ENCODE measurements at regions not wholly inside any gene's neighbourhood (a gene's known extent, or its start where the extent isn't known, plus 50 kb on each side); places are given as distances from the start of the nearest gene placed in this dataset.

DNA sequence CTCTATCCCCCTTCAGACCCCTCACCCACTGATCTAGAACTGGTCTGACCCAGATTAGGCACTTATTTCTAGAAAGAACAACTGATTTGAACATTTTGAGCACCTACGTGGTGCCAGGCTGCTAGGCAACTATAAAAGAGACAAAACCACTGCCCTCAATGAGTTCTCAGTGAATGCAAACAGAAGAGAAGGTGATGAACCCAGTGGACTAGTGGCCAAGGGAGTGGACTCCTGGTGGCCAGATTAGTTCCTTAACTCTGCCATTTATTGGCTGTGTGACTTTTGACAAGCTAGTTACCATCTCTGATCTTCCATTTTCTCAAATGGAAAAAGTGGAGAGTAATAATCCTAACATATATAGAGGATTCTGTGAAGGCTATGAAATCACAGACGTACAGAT lies 259.1 kb upstream of the SALL1 start:
- no peaks in the 10 kb centered on the region for H3K9me3 ChIP-seq (ENCODE audit: control insufficient read depth, low read length)
- no peak overlapping the region for H3K4me3 ChIP-seq (ENCODE audit: low read length)
- no peak overlapping the region for H3K9ac ChIP-seq (ENCODE audit: low read length)
- no peaks in the 10 kb centered on the region for H3K27me3 ChIP-seq (ENCODE audit: control insufficient read depth, insufficient read depth, low read length)
- no peaks in the 10 kb centered on the region for H3K4me1 ChIP-seq (ENCODE audit: control insufficient read depth, insufficient read depth, low read length)
- no peaks in the 10 kb centered on the region for H3K36me3 ChIP-seq (ENCODE audit: control insufficient read depth, insufficient read depth, low read length)

- Histone ChIP-seq H3K9me3 (ENCODE audit: control insufficient read depth, low read length) (no peaks in the 10 kb centered on the region), H3K36me3 (ENCODE audit: control insufficient read depth, insufficient read depth, low read length) (no peaks in the 10 kb centered on the region), H3K4me3 (ENCODE audit: low read length) (no peak overlapping the region), H3K9ac (ENCODE audit: low read length) (no peak overlapping the region), H3K27me3 (ENCODE audit: control insufficient read depth, insufficient read depth, low read length) (no peaks in the 10 kb centered on the region), H3K4me1 (ENCODE audit: control insufficient read depth, insufficient read depth, low read length) (no peaks in the 10 kb centered on the region)
These were observed 258.1 kb upstream of the SALL1 start for GRCh38 chr16:51409001-51409675.

- H3K4me1 ChIP-seq (ENCODE audit: control insufficient read depth, insufficient read depth, low read length), result no peaks in the 10 kb centered on the region
- H3K9ac ChIP-seq (ENCODE audit: low read length), result no peak overlapping the region
- H3K36me3 ChIP-seq (ENCODE audit: control insufficient read depth, insufficient read depth, low read length), result no peaks in the 10 kb centered on the region
- no peaks in the 10 kb centered on the region for H3K27me3 ChIP-seq (ENCODE audit: control insufficient read depth, insufficient read depth, low read length)
- H3K4me3 ChIP-seq (ENCODE audit: low read length), result no peak overlapping the region
- no peaks in the 10 kb centered on the region for H3K9me3 ChIP-seq (ENCODE audit: control insufficient read depth, low read length)
These were observed 257.3 kb upstream of the SALL1 start for GRCh38 chr16:51408357-51408756.

DNA sequence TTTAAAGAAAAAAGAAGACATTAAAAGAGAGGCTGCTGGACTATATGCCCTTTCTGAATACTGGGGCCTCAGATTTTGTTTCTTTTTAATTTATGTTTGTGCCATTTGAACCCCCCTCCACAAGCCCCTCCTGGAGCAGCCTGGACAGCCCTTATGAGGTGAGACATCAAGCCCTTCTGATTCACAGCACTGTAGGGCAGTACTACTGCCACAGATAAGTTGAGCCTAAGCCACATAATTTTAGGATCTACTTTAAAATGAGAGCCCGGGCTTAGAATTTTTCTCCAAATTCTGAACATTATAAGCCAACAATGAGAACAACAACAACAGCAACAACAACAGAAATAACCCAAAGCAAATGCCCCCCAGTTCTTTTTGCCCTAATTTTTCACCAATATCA lies 256.9 kb upstream of the SALL1 start:
- no peak overlapping the region for H3K4me3 ChIP-seq (ENCODE audit: low read length)
- no peaks in the 10 kb centered on the region for H3K4me1 ChIP-seq (ENCODE audit: control insufficient read depth, insufficient read depth, low read length)
- no peak overlapping the region for H3K9ac ChIP-seq (ENCODE audit: low read length)
- H3K27me3 ChIP-seq (ENCODE audit: control insufficient read depth, insufficient read depth, low read length), result no peaks in the 10 kb centered on the region
- H3K36me3 ChIP-seq (ENCODE audit: control insufficient read depth, insufficient read depth, low read length), result no peaks in the 10 kb centered on the region
- H3K9me3 ChIP-seq (ENCODE audit: control insufficient read depth, low read length), result no peaks in the 10 kb centered on the region

- Histone ChIP-seq H3K36me3 (ENCODE audit: control insufficient read depth, insufficient read depth, low read length) (no peaks in the 10 kb centered on the region), H3K4me1 (ENCODE audit: control insufficient read depth, insufficient read depth, low read length) (no peaks in the 10 kb centered on the region), H3K9me3 (ENCODE audit: control insufficient read depth, low read length) (no peaks in the 10 kb centered on the region), H3K9ac (ENCODE audit: low read length) (no peak overlapping the region), H3K4me3 (ENCODE audit: low read length) (no peak overlapping the region), H3K27me3 (ENCODE audit: control insufficient read depth, insufficient read depth, low read length) (no peaks in the 10 kb centered on the region)
These were observed 256.1 kb upstream of the SALL1 start for GRCh38 chr16:51407199-51407598.

DNA sequence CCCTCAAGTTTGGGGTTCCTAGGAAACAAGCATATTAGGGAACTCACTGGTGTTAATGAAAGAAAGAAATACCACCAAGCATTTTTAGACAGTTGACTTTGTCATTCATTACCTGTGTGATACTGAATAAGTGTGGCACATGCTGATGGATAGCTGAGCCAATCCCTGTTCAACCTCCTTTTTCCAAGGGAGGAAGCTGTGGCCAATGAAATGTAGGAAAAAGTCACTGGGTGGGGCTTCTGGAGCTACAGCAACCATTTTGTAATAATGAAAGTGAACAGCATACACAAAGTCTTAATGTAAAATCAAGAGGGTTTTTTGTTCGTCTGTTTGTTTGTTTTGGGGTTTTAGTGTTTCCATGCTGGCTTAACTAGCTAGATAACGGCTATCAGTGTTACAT lies 254.3 kb upstream of the SALL1 start:
- H3K36me3 ChIP-seq (ENCODE audit: control insufficient read depth, insufficient read depth, low read length), result no peaks in the 10 kb centered on the region
- no peak overlapping the region for H3K4me3 ChIP-seq (ENCODE audit: low read length)
- no peaks in the 10 kb centered on the region for H3K27me3 ChIP-seq (ENCODE audit: control insufficient read depth, insufficient read depth, low read length)
- no peak overlapping the region for H3K9ac ChIP-seq (ENCODE audit: low read length)
- no peaks in the 10 kb centered on the region for H3K9me3 ChIP-seq (ENCODE audit: control insufficient read depth, low read length)
- no peaks in the 10 kb centered on the region for H3K4me1 ChIP-seq (ENCODE audit: control insufficient read depth, insufficient read depth, low read length)

DNA sequence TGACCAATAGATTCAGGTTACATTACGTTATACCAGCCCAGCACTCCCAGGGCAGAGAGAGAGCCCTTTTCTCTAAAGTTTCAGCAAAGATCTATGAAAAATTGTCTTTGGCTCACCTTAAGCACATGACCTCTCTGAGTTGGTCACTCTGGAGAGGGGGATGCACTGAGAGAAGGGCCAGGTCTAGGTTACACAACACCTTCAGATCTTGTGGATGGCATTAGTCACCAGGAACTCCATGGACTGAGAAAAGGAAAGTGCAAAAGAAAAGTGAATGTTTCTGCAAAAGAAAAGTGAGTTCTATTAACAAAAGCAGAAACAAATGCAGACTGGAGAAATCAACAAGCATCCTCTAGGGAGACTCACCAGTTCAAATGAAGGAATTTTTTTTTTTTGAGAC lies 253.3 kb upstream of the SALL1 start:
- Histone ChIP-seq H3K9ac (ENCODE audit: low read length) (no peak overlapping the region), H3K4me1 (ENCODE audit: control insufficient read depth, insufficient read depth, low read length) (no peaks in the 10 kb centered on the region), H3K4me3 (ENCODE audit: low read length) (no peak overlapping the region), H3K27me3 (ENCODE audit: control insufficient read depth, insufficient read depth, low read length) (no peaks in the 10 kb centered on the region), H3K36me3 (ENCODE audit: control insufficient read depth, insufficient read depth, low read length) (no peaks in the 10 kb centered on the region), H3K9me3 (ENCODE audit: control insufficient read depth, low read length) (no peaks in the 10 kb centered on the region)

DNA sequence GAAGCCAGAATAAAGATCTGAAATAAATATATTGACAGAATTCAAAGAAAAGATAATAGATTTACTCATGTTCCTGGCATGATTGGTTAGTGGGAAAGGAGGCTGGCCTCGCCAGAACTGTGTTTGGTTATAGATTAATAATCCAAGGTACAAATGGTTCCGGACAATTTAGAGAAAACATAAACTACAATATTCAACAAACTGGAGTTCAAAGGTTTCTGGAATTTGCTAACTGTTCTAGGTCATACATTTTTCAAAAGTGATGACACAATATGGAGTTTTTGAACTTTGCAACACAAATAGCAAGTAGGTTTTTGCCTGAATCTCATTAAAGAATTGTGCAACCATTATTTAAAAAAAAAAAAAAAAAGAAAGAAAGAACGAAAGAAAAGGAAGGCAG lies 251.7 kb upstream of the SALL1 start:
- no peaks in the 10 kb centered on the region for H3K4me1 ChIP-seq (ENCODE audit: control insufficient read depth, insufficient read depth, low read length)
- H3K36me3 ChIP-seq (ENCODE audit: control insufficient read depth, insufficient read depth, low read length), result no peaks in the 10 kb centered on the region
- no peaks in the 10 kb centered on the region for H3K27me3 ChIP-seq (ENCODE audit: control insufficient read depth, insufficient read depth, low read length)
- no peaks in the 10 kb centered on the region for H3K9me3 ChIP-seq (ENCODE audit: control insufficient read depth, low read length)
- no peak overlapping the region for H3K4me3 ChIP-seq (ENCODE audit: low read length)
- no peak overlapping the region for H3K9ac ChIP-seq (ENCODE audit: low read length)

DNA sequence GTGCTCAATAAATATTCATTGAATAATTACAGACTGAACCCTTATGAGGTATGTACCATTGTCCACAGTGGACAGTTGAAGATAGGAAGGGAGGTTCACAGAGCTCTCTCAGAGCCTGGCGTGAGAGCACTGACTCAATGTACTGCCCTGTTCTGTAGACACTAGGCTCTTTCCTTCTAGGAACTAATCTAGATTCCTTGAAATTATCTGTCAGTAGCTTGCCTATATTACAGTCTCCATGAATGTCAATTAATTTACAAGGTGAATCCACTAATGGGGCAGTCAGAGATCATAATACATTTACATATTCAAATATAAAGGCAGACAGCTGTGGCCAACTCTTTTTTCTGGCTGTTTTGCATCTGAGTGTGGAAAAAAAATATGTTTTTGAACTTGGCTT lies 251.2 kb upstream of the SALL1 start:
- Histone ChIP-seq H3K4me1 (ENCODE audit: control insufficient read depth, insufficient read depth, low read length) (no peaks in the 10 kb centered on the region), H3K36me3 (ENCODE audit: control insufficient read depth, insufficient read depth, low read length) (no peaks in the 10 kb centered on the region), H3K9me3 (ENCODE audit: control insufficient read depth, low read length) (no peaks in the 10 kb centered on the region), H3K27me3 (ENCODE audit: control insufficient read depth, insufficient read depth, low read length) (no peaks in the 10 kb centered on the region), H3K9ac (ENCODE audit: low read length) (no peak overlapping the region), H3K4me3 (ENCODE audit: low read length) (no peak overlapping the region)

- Histone ChIP-seq H3K36me3 (ENCODE audit: control insufficient read depth, insufficient read depth, low read length) (no peaks in the 10 kb centered on the region), H3K4me3 (ENCODE audit: low read length) (no peak overlapping the region), H3K9ac (ENCODE audit: low read length) (no peak overlapping the region), H3K4me1 (ENCODE audit: control insufficient read depth, insufficient read depth, low read length) (no peaks in the 10 kb centered on the region), H3K9me3 (ENCODE audit: control insufficient read depth, low read length) (no peaks in the 10 kb centered on the region), H3K27me3 (ENCODE audit: control insufficient read depth, insufficient read depth, low read length) (no peaks in the 10 kb centered on the region)
These were observed 250.6 kb upstream of the SALL1 start for GRCh38 chr16:51401673-51402072.

DNA sequence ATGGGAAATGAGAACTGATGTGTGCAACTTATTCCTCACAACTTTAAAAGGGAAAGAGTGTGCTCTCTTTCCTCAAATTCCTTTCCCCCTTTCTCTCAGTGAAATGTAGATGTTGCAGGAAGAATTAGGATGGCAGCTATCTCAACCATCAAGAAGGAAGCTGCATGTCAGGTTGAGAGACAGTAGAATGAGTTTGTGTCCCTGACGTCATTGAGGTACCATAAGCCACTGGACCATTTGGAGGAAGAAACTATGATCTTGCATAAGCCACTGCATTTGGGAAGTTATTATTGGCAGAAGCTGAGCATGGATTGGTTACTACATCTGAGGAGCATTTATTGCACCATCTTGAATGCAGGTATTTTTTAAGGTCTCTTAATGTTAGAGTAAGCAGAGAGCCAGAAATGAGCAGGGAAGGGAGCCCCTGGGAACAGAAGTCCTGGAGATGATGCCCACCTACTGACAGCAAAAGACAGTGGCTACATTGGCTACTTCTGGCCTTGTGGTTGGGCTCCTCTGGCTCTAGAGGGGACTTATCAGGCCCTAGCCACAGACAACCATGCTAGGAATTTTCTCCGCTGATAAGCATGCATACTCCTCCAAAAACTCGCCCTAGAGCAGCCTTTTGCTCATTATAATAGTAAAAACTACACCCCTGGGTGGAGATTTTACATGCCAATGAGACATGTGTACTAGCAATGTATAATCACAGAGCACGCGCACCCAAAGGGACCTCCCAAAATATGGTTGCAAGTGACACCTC lies 249.0 kb upstream of the SALL1 start:
- no peaks in the 10 kb centered on the region for H3K36me3 ChIP-seq (ENCODE audit: control insufficient read depth, insufficient read depth, low read length)
- no peak overlapping the region for H3K9ac ChIP-seq (ENCODE audit: low read length)
- no peaks in the 10 kb centered on the region for H3K9me3 ChIP-seq (ENCODE audit: control insufficient read depth, low read length)
- no peaks in the 10 kb centered on the region for H3K27me3 ChIP-seq (ENCODE audit: control insufficient read depth, insufficient read depth, low read length)
- H3K4me3 ChIP-seq (ENCODE audit: low read length), result no peak overlapping the region
- H3K4me1 ChIP-seq (ENCODE audit: control insufficient read depth, insufficient read depth, low read length), result no peaks in the 10 kb centered on the region

DNA sequence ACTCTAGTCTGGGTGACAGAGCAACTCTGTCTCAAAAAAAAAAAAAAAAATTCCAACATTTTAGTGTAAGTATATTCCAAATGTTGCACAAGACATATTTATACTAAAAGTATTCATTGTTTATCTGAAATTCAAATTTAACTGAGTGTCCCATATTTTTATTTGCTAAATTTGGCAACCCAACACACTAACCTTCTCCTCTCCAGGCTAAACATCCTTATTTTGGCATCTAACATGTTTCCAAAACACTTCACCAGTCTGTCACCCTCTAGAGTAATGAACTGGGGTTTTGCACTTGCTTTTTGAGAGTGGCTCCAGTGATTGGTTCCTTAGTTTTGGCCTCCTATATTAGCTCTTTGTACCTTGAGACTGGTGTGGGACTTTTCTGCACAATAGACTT lies 243.4 kb upstream of the SALL1 start:
- H3K9me3 ChIP-seq (ENCODE audit: control insufficient read depth, low read length), result no peaks in the 10 kb centered on the region
- no peaks in the 10 kb centered on the region for H3K27me3 ChIP-seq (ENCODE audit: control insufficient read depth, insufficient read depth, low read length)
- H3K9ac ChIP-seq (ENCODE audit: low read length), result no peak overlapping the region
- H3K4me3 ChIP-seq (ENCODE audit: low read length), result no peak overlapping the region
- no peaks in the 10 kb centered on the region for H3K4me1 ChIP-seq (ENCODE audit: control insufficient read depth, insufficient read depth, low read length)
- H3K36me3 ChIP-seq (ENCODE audit: control insufficient read depth, insufficient read depth, low read length), result no peaks in the 10 kb centered on the region

All from mucosa of stomach (tissue), 1 donor.